Glutamatergic neuron (in vitro differentiated cells): ENCODE measurements at regions not wholly inside any gene's neighbourhood (a gene's known extent, or its start where the extent isn't known, plus 50 kb on each side); places are given as distances from the start of the nearest gene placed in this dataset.
"Not testable (repeated sequence)": the region's sequence is repeated elsewhere in the genome, so short reads cannot be mapped to it uniquely, and the experiment has no call there.

Source experiments
- DNase-seq: peaks from one replicate; pipeline ENCODE4 v3.0.0; 2022
- H3K27ac Mint-ChIP-seq: one replicate; pipeline ENCODE4 v1.8.0; 2020; ENCODE audit warnings: mild to moderate bottlenecking, mixed read lengths, inconsistent platforms; ENCODE audit not compliant: unreplicated experiment
- H3K27me3 Mint-ChIP-seq: one replicate; pipeline ENCODE4 v1.8.0; 2020; ENCODE audit warnings: mild to moderate bottlenecking, moderate library complexity, mixed read lengths, inconsistent platforms; ENCODE audit not compliant: unreplicated experiment
- H3K36me3 Mint-ChIP-seq: one replicate; pipeline ENCODE4 v1.8.0; 2020; ENCODE audit warnings: mild to moderate bottlenecking, mixed read lengths, inconsistent platforms; ENCODE audit not compliant: unreplicated experiment
- H3K4me1 Mint-ChIP-seq: one replicate; pipeline ENCODE4 v1.8.0; 2020; ENCODE audit warnings: mild to moderate bottlenecking, low read depth, mixed read lengths, inconsistent platforms; ENCODE audit not compliant: unreplicated experiment
- H3K4me3 Mint-ChIP-seq: one replicate; pipeline ENCODE4 v1.8.0; 2020; ENCODE audit warnings: mild to moderate bottlenecking, mixed read lengths, inconsistent platforms; ENCODE audit not compliant: unreplicated experiment
- H3K9me3 Mint-ChIP-seq: one replicate; pipeline ENCODE4 v1.8.0; 2020; ENCODE audit warnings: mild to moderate bottlenecking, moderate library complexity, mixed read lengths, inconsistent platforms; ENCODE audit not compliant: unreplicated experiment
- TF ChIP-seq, protein P1 (sequence below): fragments of 200-600 bp; sonication (generic); IDR thresholded peaks from one replicate; pipeline ENCODE4 v1.5.0; 2021; ENCODE audit not compliant: partially characterized antibody, unreplicated experiment

DNA sequence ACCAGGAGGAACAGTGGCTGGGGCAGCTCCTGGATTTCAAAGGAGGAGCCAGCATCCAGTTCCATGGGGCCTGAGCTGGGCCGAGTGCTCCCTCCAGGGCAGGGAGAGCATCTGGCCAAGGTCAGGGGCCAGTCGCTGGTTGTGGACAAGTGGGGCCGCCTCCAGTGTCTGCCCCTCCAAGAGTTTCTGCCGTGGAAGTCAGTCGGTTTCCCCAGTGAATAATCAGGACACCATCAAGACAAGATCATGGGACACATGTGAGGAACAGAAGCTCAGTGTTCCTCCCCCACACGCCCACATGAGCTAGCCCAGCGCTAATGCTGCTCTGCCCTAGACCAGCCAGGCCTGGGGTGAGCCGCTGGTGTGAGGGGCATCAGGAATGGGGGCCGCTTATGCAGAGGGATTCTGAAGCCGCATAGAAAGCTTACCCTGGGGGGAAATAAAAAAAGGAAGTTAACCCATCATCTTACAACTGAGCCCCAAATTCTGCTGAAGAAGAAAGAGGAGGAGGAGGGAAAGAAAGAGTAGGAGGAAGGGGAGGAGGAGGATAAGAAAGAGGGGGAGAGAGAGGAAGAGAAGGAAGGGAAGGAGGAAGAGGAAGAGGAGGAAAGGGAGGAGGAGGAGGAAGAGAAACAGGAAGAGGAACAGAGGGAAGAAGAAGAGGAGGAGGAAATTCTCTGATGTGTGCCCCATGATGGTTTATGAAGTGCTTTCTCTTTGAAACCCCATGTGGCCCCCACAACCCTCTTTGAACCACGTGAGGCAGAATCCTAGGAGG lies 198.4 kb downstream of the MATN1 start:
- Mint-ChIP-seq H3K4me1 (no peaks in the 10 kb centered on the region), H3K9me3 (peaks cover 1% of the 10 kb centered on the region), H3K27me3 (peaks cover 4% of the 10 kb centered on the region), H3K36me3 (no peaks in the 10 kb centered on the region), H3K4me3 (no peak overlapping the region), H3K27ac (no peak overlapping the region)
- DNase-seq, result no peak
- TF ChIP-seq, protein P1, sequence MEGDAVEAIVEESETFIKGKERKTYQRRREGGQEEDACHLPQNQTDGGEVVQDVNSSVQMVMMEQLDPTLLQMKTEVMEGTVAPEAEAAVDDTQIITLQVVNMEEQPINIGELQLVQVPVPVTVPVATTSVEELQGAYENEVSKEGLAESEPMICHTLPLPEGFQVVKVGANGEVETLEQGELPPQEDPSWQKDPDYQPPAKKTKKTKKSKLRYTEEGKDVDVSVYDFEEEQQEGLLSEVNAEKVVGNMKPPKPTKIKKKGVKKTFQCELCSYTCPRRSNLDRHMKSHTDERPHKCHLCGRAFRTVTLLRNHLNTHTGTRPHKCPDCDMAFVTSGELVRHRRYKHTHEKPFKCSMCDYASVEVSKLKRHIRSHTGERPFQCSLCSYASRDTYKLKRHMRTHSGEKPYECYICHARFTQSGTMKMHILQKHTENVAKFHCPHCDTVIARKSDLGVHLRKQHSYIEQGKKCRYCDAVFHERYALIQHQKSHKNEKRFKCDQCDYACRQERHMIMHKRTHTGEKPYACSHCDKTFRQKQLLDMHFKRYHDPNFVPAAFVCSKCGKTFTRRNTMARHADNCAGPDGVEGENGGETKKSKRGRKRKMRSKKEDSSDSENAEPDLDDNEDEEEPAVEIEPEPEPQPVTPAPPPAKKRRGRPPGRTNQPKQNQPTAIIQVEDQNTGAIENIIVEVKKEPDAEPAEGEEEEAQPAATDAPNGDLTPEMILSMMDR, result no peak

DNA sequence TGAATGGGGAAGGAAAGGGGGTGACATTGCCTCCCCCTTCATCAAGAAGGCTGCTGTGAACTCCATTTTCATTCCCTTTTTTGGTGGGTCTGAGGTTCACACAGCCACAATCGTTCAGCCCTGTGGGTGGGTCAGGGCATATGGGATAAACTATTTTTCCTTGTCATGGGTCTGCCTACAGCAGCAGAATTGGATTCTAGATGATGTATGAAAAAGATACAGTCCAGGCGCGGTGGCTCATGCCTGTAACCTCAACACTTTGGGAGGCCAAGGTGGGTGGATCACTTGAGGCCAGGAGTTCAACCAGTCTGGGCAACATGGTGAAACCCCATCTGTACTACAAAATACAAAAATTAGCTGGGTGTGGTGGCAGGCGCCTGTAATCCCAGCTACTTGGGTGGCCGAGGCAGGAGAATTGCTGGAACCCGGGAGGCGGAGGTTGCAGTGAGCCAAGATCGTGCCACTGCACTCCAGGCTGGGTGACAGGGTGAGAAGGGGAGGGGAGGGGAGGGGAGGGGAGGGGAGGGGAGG lies 199.3 kb downstream of the MATN1 start:
- not testable (repeated sequence) for H3K9me3 Mint-ChIP-seq, H3K4me1 Mint-ChIP-seq, H3K27ac Mint-ChIP-seq, DNase-seq, H3K4me3 Mint-ChIP-seq, H3K36me3 Mint-ChIP-seq, H3K27me3 Mint-ChIP-seq

- DNase-seq, result no peak
- Mint-ChIP-seq H3K36me3 (no peaks in the 10 kb centered on the region), H3K4me1 (no peaks in the 10 kb centered on the region), H3K27ac (no peak overlapping the region), H3K27me3 (peaks cover 4% of the 10 kb centered on the region), H3K4me3 (no peak overlapping the region), H3K9me3 (peaks cover 1% of the 10 kb centered on the region)
- TF ChIP-seq, protein P1, result no peak
Measured at GRCh38 chr1:30523055-30524020, 200.0 kb downstream of the MATN1 start.

DNA sequence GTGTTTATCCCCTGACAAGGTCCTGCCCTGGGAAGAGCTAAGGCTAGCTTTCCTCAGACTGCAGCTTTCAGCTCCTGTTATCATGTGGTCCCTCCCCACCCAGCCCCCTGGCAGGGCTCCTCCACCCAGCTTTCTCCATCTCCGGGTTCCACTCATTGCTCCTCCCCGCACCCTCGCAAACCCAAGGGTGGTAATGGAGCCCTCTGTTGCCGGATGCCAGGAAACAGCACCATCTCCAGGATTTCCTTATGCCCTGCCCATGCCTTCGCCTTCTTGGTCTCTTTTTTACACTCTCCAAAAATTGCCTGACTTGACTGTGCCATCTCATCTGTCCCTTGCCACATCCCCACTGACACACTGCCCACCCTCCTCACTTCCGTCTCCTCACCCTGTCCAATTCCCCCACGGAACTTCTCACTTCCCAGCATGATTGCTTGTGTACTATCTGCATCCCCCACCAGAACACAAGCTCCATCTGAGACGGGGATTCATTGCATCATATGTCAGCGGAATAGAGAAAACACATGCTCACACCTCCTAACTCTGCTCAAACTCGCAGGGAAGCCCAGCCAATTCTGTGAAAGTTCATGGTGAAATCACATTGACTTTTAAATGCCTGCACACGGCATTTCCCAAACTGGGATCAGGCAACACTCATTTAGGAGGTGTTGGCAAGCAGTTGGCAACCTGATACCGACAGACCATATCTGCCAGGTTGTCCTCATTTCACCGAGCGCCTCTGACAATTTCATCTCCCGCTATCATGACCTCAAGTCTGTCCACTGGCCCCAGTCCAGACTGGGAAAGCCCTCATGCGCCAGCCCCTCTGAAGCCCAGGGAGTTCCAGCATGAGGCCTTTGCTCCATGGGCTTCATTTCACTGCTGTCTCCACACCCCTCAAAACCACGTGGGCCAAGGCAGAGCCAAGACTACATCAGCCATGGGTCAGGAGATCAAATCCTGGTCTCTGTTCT lies 201.1 kb downstream of the MATN1 start:
- no peak for DNase-seq
- Mint-ChIP-seq H3K36me3 (no peaks in the 10 kb centered on the region), H3K4me1 (no peaks in the 10 kb centered on the region)

More for the DNA sequence above, 201.1 kb downstream of the MATN1 start:
- Mint-ChIP-seq H3K27me3 (peaks cover 4% of the 10 kb centered on the region), H3K4me3 (no peak overlapping the region), H3K9me3 (peaks cover 1% of the 10 kb centered on the region), H3K27ac (no peak overlapping the region)
- TF ChIP-seq, protein P1, result no peak
